ENCODE measurements at regions not wholly inside any gene's neighbourhood (a gene's known extent, or its start where the extent isn't known, plus 50 kb on each side); places are given as distances from the start of the nearest gene placed in this dataset.

GRCh38 chr9:89759572-89759971 lies 154.8 kb downstream of the GADD45G start:
- Histone ChIP-seq H2AFZ (ENCODE audit: low read length) (no peak overlapping the region), H3K4me2 (ENCODE audit: low read length) (no peak overlapping the region), H3K79me2 (ENCODE audit: insufficient read depth, low read length) (no peaks in the 10 kb centered on the region), H3K9me2 (ENCODE audit: low read depth, low read length) (no peaks in the 10 kb centered on the region), H3F3A (ENCODE audit: insufficient read depth, low read length) (no peaks in the 10 kb centered on the region), H3K9me3 (ENCODE audit: low read length) (no peaks in the 10 kb centered on the region), H3K4me3 (ENCODE audit: low read depth, low read length, poor library complexity, severe bottlenecking) (no peak overlapping the region), H4K20me1 (ENCODE audit: insufficient read depth, low read length) (no peaks in the 10 kb centered on the region), H3K27me3 (ENCODE audit: insufficient read depth, low read length) (no peaks in the 10 kb centered on the region), H3K4me1 (ENCODE audit: insufficient read depth, low read length, severe bottlenecking) (no peaks in the 10 kb centered on the region), H3K36me3 (ENCODE audit: insufficient read depth, low read length) (no peaks in the 10 kb centered on the region), H3K27ac (ENCODE audit: low read depth, low read length, poor library complexity, severe bottlenecking) (no peak overlapping the region), H3K9ac (ENCODE audit: low read length) (no peak overlapping the region)
- TF ChIP-seq EZH2 (IDR thresholded peaks at IDR 0.05; ENCODE audit: borderline replicate concordance, low read length), result no peak
- no peak for TF ChIP-seq CTCF (IDR thresholded peaks at IDR 0.05; ENCODE audit: low read length)

- no peak for TF ChIP-seq CTCF (IDR thresholded peaks at IDR 0.05; ENCODE audit: low read length)
- TF ChIP-seq EZH2 (IDR thresholded peaks at IDR 0.05; ENCODE audit: borderline replicate concordance, low read length), result no peak
- no peak overlapping the region for H2AFZ ChIP-seq (ENCODE audit: low read length)
- no peaks in the 10 kb centered on the region for H4K20me1 ChIP-seq (ENCODE audit: insufficient read depth, low read length)
- H3K4me1 ChIP-seq (ENCODE audit: insufficient read depth, low read length, severe bottlenecking), result no peaks in the 10 kb centered on the region
- H3K9ac ChIP-seq (ENCODE audit: low read length), result no peak overlapping the region
- H3K9me2 ChIP-seq (ENCODE audit: low read depth, low read length), result no peaks in the 10 kb centered on the region
- H3K9me3 ChIP-seq (ENCODE audit: low read length), result no peaks in the 10 kb centered on the region
- no peak overlapping the region for H3K4me3 ChIP-seq (ENCODE audit: low read depth, low read length, poor library complexity, severe bottlenecking)
- no peaks in the 10 kb centered on the region for H3F3A ChIP-seq (ENCODE audit: insufficient read depth, low read length)
- H3K79me2 ChIP-seq (ENCODE audit: insufficient read depth, low read length), result no peaks in the 10 kb centered on the region
- no peak overlapping the region for H3K27ac ChIP-seq (ENCODE audit: low read depth, low read length, poor library complexity, severe bottlenecking)
- H3K27me3 ChIP-seq (ENCODE audit: insufficient read depth, low read length), result no peaks in the 10 kb centered on the region
- no peak overlapping the region for H3K4me2 ChIP-seq (ENCODE audit: low read length)
- H3K36me3 ChIP-seq (ENCODE audit: insufficient read depth, low read length), result no peaks in the 10 kb centered on the region
Observed at GRCh38 chr9:89760123-89760522, 155.3 kb downstream of the GADD45G start.

GRCh38 chr9:89764217-89764616 lies 159.4 kb downstream of the GADD45G start:
- Histone ChIP-seq H4K20me1 (ENCODE audit: insufficient read depth, low read length) (no peaks in the 10 kb centered on the region), H3K36me3 (ENCODE audit: insufficient read depth, low read length) (no peaks in the 10 kb centered on the region), H3K4me1 (ENCODE audit: insufficient read depth, low read length, severe bottlenecking) (no peaks in the 10 kb centered on the region), H3K79me2 (ENCODE audit: insufficient read depth, low read length) (no peaks in the 10 kb centered on the region), H3K27me3 (ENCODE audit: insufficient read depth, low read length) (no peaks in the 10 kb centered on the region), H2AFZ (ENCODE audit: low read length) (no peak overlapping the region), H3K9me2 (ENCODE audit: low read depth, low read length) (no peaks in the 10 kb centered on the region), H3K9ac (ENCODE audit: low read length) (no peak overlapping the region), H3K27ac (ENCODE audit: low read depth, low read length, poor library complexity, severe bottlenecking) (no peak overlapping the region), H3K9me3 (ENCODE audit: low read length) (no peaks in the 10 kb centered on the region), H3K4me3 (ENCODE audit: low read depth, low read length, poor library complexity, severe bottlenecking) (no peak overlapping the region), H3K4me2 (ENCODE audit: low read length) (no peak overlapping the region), H3F3A (ENCODE audit: insufficient read depth, low read length) (no peaks in the 10 kb centered on the region)
- TF ChIP-seq CTCF (IDR thresholded peaks at IDR 0.05; ENCODE audit: low read length), result no peak
- no peak for TF ChIP-seq EZH2 (IDR thresholded peaks at IDR 0.05; ENCODE audit: borderline replicate concordance, low read length)

Data from OCI-LY1 (cell line).